BJ (cell line): ENCODE measurements at regions not wholly inside any gene's neighbourhood (a gene's known extent, or its start where the extent isn't known, plus 50 kb on each side); places are given as distances from the start of the nearest gene placed in this dataset.

Experiments
- CTCF ChIA-PET: fragments of 350-600 bp; formaldehyde crosslinking; extraction: SDS; loops from one replicate; lab custom pipeline; 2021; ENCODE audit warnings: antibody characterized with exemption, inconsistent platforms; lab: Yijun Ruan, JAX
- POLR2A ChIA-PET: fragments of 300-600 bp; sonication (Branson Sonifier 250); formaldehyde crosslinking; extraction: SDS; loops from one replicate; lab custom pipeline; 2021; ENCODE audit warnings: antibody characterized with exemption; lab: Charles Lee
- DNase-seq: peaks from one replicate; pipeline ENCODE4 v3.0.0-alpha.2; 2011; ENCODE audit warnings: low read depth
- H3K27me3 ChIP-seq: 2 replicates; pipeline ENCODE4 v1.6.0; 2011; ENCODE audit warnings: low read length; ENCODE audit not compliant: control insufficient read depth, insufficient read depth
- H3K36me3 ChIP-seq: 2 replicates; pipeline ENCODE4 v1.5.1; 2011; ENCODE audit warnings: low read length; ENCODE audit not compliant: control insufficient read depth, insufficient read depth
- H3K4me3 ChIP-seq: 2 replicates; pipeline ENCODE4 v1.5.1; 2011; ENCODE audit warnings: low read depth, mild to moderate bottlenecking, control low read depth, low read length
- CTCF ChIP-seq: IDR thresholded peaks from 2 replicates; pipeline ENCODE4 v1.5.1; 2011; ENCODE audit warnings: low read depth, mild to moderate bottlenecking, control low read depth, inconsistent platforms, low read length, moderate library complexity; ENCODE audit not compliant: insufficient read depth

- no peak for DNase-seq
- CTCF ChIA-PET = interaction anchor here (0.5 kb wide), 1 partner anchor 81 kb away, joined by 3 read pairs; no protein-coding TSS in a partner anchor
- POLR2A ChIA-PET = no interaction called here
- Histone ChIP-seq H3K4me3 (no peak overlapping the region), H3K36me3 (no peaks in the 10 kb centered on the region), H3K27me3 (no peaks in the 10 kb centered on the region; the same call in 1 of the 2 replicates)
- no peak for TF ChIP-seq CTCF
Observed at GRCh38 chr13:77443511-77443910, 92.0 kb upstream of the SCEL start.

GRCh38 chr13:77437267-77437666, 98.2 kb upstream of the SCEL start:
- H3K27me3 ChIP-seq = no peaks in the 10 kb centered on the region
- H3K4me3 ChIP-seq = no peak overlapping the region
- no peak for TF ChIP-seq CTCF
- DNase-seq = no peak
- CTCF ChIA-PET = no interaction called here
- H3K36me3 ChIP-seq = no peaks in the 10 kb centered on the region
- POLR2A ChIA-PET = no interaction called here

- CTCF ChIA-PET = interaction anchor here (0.6 kb wide), 1 partner anchor 16 kb away, joined by 3 read pairs; no protein-coding TSS in a partner anchor
- POLR2A ChIA-PET = no interaction called here
- Histone ChIP-seq H3K36me3 (no peaks in the 10 kb centered on the region), H3K4me3 (no peak overlapping the region), H3K27me3 (no peaks in the 10 kb centered on the region)
- DNase-seq = no peak
- no peak for TF ChIP-seq CTCF
Observed at GRCh38 chr13:77434289-77434688, 101.2 kb upstream of the SCEL start.

GRCh38 chr13:77431449-77431848, 104.1 kb upstream of the SCEL start:
- CTCF ChIA-PET = no interaction called here
- POLR2A ChIA-PET = no interaction called here
- no peak for DNase-seq

GRCh38 chr13:77430377-77430951, 103.6 kb upstream of the MYCBP2 start:
- ChIA-PET POLR2A (no interaction called here), CTCF (interaction anchor here (0.6 kb wide), 1 partner anchor 84 kb away, joined by 3 read pairs; no protein-coding TSS in a partner anchor)
- no peak for DNase-seq
- no peak overlapping the region for H3K4me3 ChIP-seq
- TF ChIP-seq CTCF = no peak
- no peaks in the 10 kb centered on the region for H3K36me3 ChIP-seq
- no peaks in the 10 kb centered on the region for H3K27me3 ChIP-seq

More at GRCh38 chr13:77431449-77431848, 104.1 kb upstream of the SCEL start:
- TF ChIP-seq CTCF = no peak
- H3K27me3 ChIP-seq = no peaks in the 10 kb centered on the region
- H3K4me3 ChIP-seq = no peak overlapping the region
- no peaks in the 10 kb centered on the region for H3K36me3 ChIP-seq
